CD4-positive, CD25-positive, alpha-beta regulatory T cell (primary cell): ENCODE measurements at regions not wholly inside any gene's neighbourhood (a gene's known extent, or its start where the extent isn't known, plus 50 kb on each side); places are given as distances from the start of the nearest gene placed in this dataset.

ENCODE experiments used
- ATAC-seq, 2 donors: fragments of 150-1000 bp; cut with Tn5 transposase; one replicate each; pipeline ENCODE4 v1.10.0; 2021; ENCODE audit warnings: low read depth in 2 of 2, moderate number of reproducible peaks in 2 of 2, moderate library complexity in 1 of 2
- DNase-seq, 3 donors: peaks; one replicate each; pipeline versions ENCODE4 v3.0.0 to v3.0.0-alpha.2; 2012 to 2022; ENCODE audit warnings: mixed read lengths in 1 of 3
- H3K27ac ChIP-seq: one replicate; pipeline ENCODE4 v1.7.0; 2013; ENCODE audit warnings: mild to moderate bottlenecking, low read length; ENCODE audit not compliant: insufficient read depth, poor library complexity, severe bottlenecking
- H3K27me3 ChIP-seq: one replicate; pipeline ENCODE4 v1.7.0; 2013; ENCODE audit warnings: low read length; ENCODE audit not compliant: control insufficient read depth, insufficient read depth
- H3K36me3 ChIP-seq: one replicate; pipeline ENCODE4 v1.7.0; 2013; ENCODE audit warnings: mild to moderate bottlenecking, low read length, moderate library complexity; ENCODE audit not compliant: control insufficient read depth, insufficient read depth
- H3K4me1 ChIP-seq: 2 replicates; pipeline ENCODE4 v1.7.0; 2013; ENCODE audit warnings: mild to moderate bottlenecking, low read length; ENCODE audit not compliant: insufficient read depth, control insufficient read depth, poor library complexity, severe bottlenecking
- H3K4me3 ChIP-seq: one replicate; pipeline ENCODE4 v1.7.0; 2013; ENCODE audit warnings: low read depth, mild to moderate bottlenecking, low read length, moderate library complexity
- H3K9me3 ChIP-seq, 2 experiments: 1 replicate in 1 of 2; 2 replicates in 1 of 2; pipeline ENCODE4 v1.7.0; 2013; ENCODE audit warnings: low read length in 2 of 2, mild to moderate bottlenecking in 1 of 2, moderate library complexity in 1 of 2; ENCODE audit not compliant: control insufficient read depth in 2 of 2
- H3K27ac Mint-ChIP-seq, 3 donors: one replicate each; pipeline ENCODE4 v1.8.0; 2020 to 2022; ENCODE audit warnings: mild to moderate bottlenecking in 3 of 3, mixed read lengths in 3 of 3, moderate library complexity in 2 of 3
- H3K27me3 Mint-ChIP-seq: one replicate; pipeline ENCODE4 v1.8.0; 2022; ENCODE audit warnings: mild to moderate bottlenecking, mixed read lengths
- H3K36me3 Mint-ChIP-seq: one replicate; pipeline ENCODE4 v1.8.0; 2020; ENCODE audit warnings: mixed read lengths
- H3K4me1 Mint-ChIP-seq, 4 donors: one replicate each; pipeline ENCODE4 v1.8.0; 2020 to 2022; ENCODE audit warnings: mixed read lengths in 4 of 4, mild to moderate bottlenecking in 1 of 4
- H3K4me3 Mint-ChIP-seq, 4 donors: one replicate each; pipeline ENCODE4 v1.8.0; 2020 to 2022; ENCODE audit warnings: mild to moderate bottlenecking in 4 of 4, mixed read lengths in 4 of 4, moderate library complexity in 3 of 4
- H3K9me3 Mint-ChIP-seq, 7 donors: one replicate each; pipeline ENCODE4 v1.8.0; 2020 to 2022; ENCODE audit warnings: mixed read lengths in 7 of 7, mild to moderate bottlenecking in 3 of 7, moderate library complexity in 2 of 7

- H3K27me3 ChIP-seq = peaks cover 2% of the 10 kb centered on the region
- H3K4me1 ChIP-seq = no peaks in the 10 kb centered on the region
- no peak for ATAC-seq
- H3K36me3 ChIP-seq = no peaks in the 10 kb centered on the region
- no peaks in the 10 kb centered on the region for H3K36me3 Mint-ChIP-seq
- no peak for DNase-seq
- no peaks in the 10 kb centered on the region for H3K9me3 Mint-ChIP-seq
- no peak overlapping the region for H3K27ac ChIP-seq
- H3K27ac Mint-ChIP-seq = no peak overlapping the region
- no peaks in the 10 kb centered on the region for H3K9me3 ChIP-seq
- no peak overlapping the region for H3K4me3 Mint-ChIP-seq
- no peaks in the 10 kb centered on the region for H3K4me1 Mint-ChIP-seq
- peaks cover 23% of the 10 kb centered on the region for H3K27me3 Mint-ChIP-seq
- H3K4me3 ChIP-seq = no peak overlapping the region
Observed at GRCh38 chr9:126057121-126057825, 269.4 kb upstream of the MVB12B start.

- Histone ChIP-seq H3K9me3 (no peaks in the 10 kb centered on the region), H3K27me3 (peaks cover 2% of the 10 kb centered on the region), H3K4me3 (no peak overlapping the region), H3K36me3 (no peaks in the 10 kb centered on the region), H3K27ac (no peak overlapping the region), H3K4me1 (no peaks in the 10 kb centered on the region)
- no peak overlapping the region for H3K27ac Mint-ChIP-seq
- DNase-seq = no peak
- H3K9me3 Mint-ChIP-seq = no peaks in the 10 kb centered on the region
- no peak overlapping the region for H3K4me3 Mint-ChIP-seq
- no peaks in the 10 kb centered on the region for H3K4me1 Mint-ChIP-seq
- ATAC-seq = no peak
- H3K36me3 Mint-ChIP-seq = no peaks in the 10 kb centered on the region
- peaks cover 23% of the 10 kb centered on the region for H3K27me3 Mint-ChIP-seq
Observed at GRCh38 chr9:126058011-126058531, 268.6 kb upstream of the MVB12B start.

GRCh38 chr9:126058591-126058990 is 268.0 kb upstream of the MVB12B start:
- no peaks in the 10 kb centered on the region for H3K36me3 ChIP-seq
- no peak for DNase-seq
- H3K36me3 Mint-ChIP-seq = no peaks in the 10 kb centered on the region
- H3K27ac Mint-ChIP-seq = no peak overlapping the region
- ATAC-seq = no peak
- H3K27me3 ChIP-seq = peaks cover 2% of the 10 kb centered on the region
- no peaks in the 10 kb centered on the region for H3K4me1 ChIP-seq
- no peaks in the 10 kb centered on the region for H3K9me3 ChIP-seq
- peaks cover 23% of the 10 kb centered on the region for H3K27me3 Mint-ChIP-seq
- H3K4me3 ChIP-seq = no peak overlapping the region
- H3K9me3 Mint-ChIP-seq = no peaks in the 10 kb centered on the region
- no peak overlapping the region for H3K27ac ChIP-seq
- H3K4me1 Mint-ChIP-seq = no peaks in the 10 kb centered on the region
- no peak overlapping the region for H3K4me3 Mint-ChIP-seq

GRCh38 chr9:126061575-126061974 is 265.1 kb upstream of the MVB12B start:
- H3K27ac ChIP-seq = no peak overlapping the region
- ATAC-seq (no peak), DNase-seq (no peak)
- no peak overlapping the region for H3K27ac Mint-ChIP-seq
- H3K27me3 ChIP-seq = no peaks in the 10 kb centered on the region
- no peaks in the 10 kb centered on the region for H3K9me3 ChIP-seq
- H3K4me1 Mint-ChIP-seq = no peaks in the 10 kb centered on the region
- no peak overlapping the region for H3K4me3 Mint-ChIP-seq
- no peaks in the 10 kb centered on the region for H3K36me3 Mint-ChIP-seq
- no peaks in the 10 kb centered on the region for H3K9me3 Mint-ChIP-seq
- H3K4me3 ChIP-seq = no peak overlapping the region
- peaks cover 23% of the 10 kb centered on the region for H3K27me3 Mint-ChIP-seq
- no peaks in the 10 kb centered on the region for H3K4me1 ChIP-seq
- no peaks in the 10 kb centered on the region for H3K36me3 ChIP-seq

GRCh38 chr9:126062158-126062886 is 264.3 kb upstream of the MVB12B start:
- ATAC-seq (no peak), DNase-seq (no peak)
- H3K4me3 Mint-ChIP-seq = no peak overlapping the region
- H3K4me3 ChIP-seq = no peak overlapping the region
- no peaks in the 10 kb centered on the region for H3K36me3 ChIP-seq
- H3K9me3 ChIP-seq = no peaks in the 10 kb centered on the region
- no peak overlapping the region for H3K27ac ChIP-seq
- H3K27me3 ChIP-seq = no peaks in the 10 kb centered on the region
- H3K27me3 Mint-ChIP-seq = peaks cover 23% of the 10 kb centered on the region
- H3K27ac Mint-ChIP-seq = no peak overlapping the region
- H3K9me3 Mint-ChIP-seq = no peaks in the 10 kb centered on the region
- H3K36me3 Mint-ChIP-seq = no peaks in the 10 kb centered on the region
- no peaks in the 10 kb centered on the region for H3K4me1 ChIP-seq
- no peaks in the 10 kb centered on the region for H3K4me1 Mint-ChIP-seq

GRCh38 chr9:126063326-126063725 is 263.3 kb upstream of the MVB12B start:
- no peak overlapping the region for H3K27ac Mint-ChIP-seq
- H3K36me3 Mint-ChIP-seq = no peaks in the 10 kb centered on the region
- no peaks in the 10 kb centered on the region for H3K4me1 ChIP-seq
- H3K36me3 ChIP-seq = no peaks in the 10 kb centered on the region
- H3K27me3 ChIP-seq = no peaks in the 10 kb centered on the region
- no peak overlapping the region for H3K4me3 Mint-ChIP-seq
- peaks cover 17% of the 10 kb centered on the region for H3K27me3 Mint-ChIP-seq
- no peaks in the 10 kb centered on the region for H3K9me3 Mint-ChIP-seq
- no peak overlapping the region for H3K27ac ChIP-seq
- no peaks in the 10 kb centered on the region for H3K4me1 Mint-ChIP-seq
- H3K9me3 ChIP-seq = no peaks in the 10 kb centered on the region
- ATAC-seq (no peak), DNase-seq (no peak)
- no peak overlapping the region for H3K4me3 ChIP-seq

- H3K27ac ChIP-seq = no peak overlapping the region
- no peak overlapping the region for H3K4me3 ChIP-seq
- no peaks in the 10 kb centered on the region for H3K27me3 ChIP-seq
- ATAC-seq (no peak), DNase-seq (no peak)
- Mint-ChIP-seq H3K27me3 (peaks cover 7% of the 10 kb centered on the region), H3K36me3 (no peaks in the 10 kb centered on the region), H3K4me3 (no peak overlapping the region), H3K27ac (no peak overlapping the region), H3K9me3 (no peaks in the 10 kb centered on the region), H3K4me1 (no peaks in the 10 kb centered on the region)
- H3K36me3 ChIP-seq = no peaks in the 10 kb centered on the region
- no peaks in the 10 kb centered on the region for H3K9me3 ChIP-seq
- no peaks in the 10 kb centered on the region for H3K4me1 ChIP-seq
Observed at GRCh38 chr9:126066131-126066530, 260.5 kb upstream of the MVB12B start.
